Activated CD4-positive, CD25-positive, alpha-beta regulatory T cell treated with anti-CD3 and anti-CD28 coated beads, Interleukin-2, amount 50 U/mL, for 16 hours (primary cell): ENCODE measurements at regions not wholly inside any gene's neighbourhood (a gene's known extent, or its start where the extent isn't known, plus 50 kb on each side); places are given as distances from the start of the nearest gene placed in this dataset.
A peak's percentile ranks its signal among the peaks of the same experiment; 100 is the strongest.
"Not testable (repeated sequence)": the region's sequence is repeated elsewhere in the genome, so short reads cannot be mapped to it uniquely, and the experiment has no call there.

Experiments
- DNase-seq: peaks from one replicate; pipeline ENCODE4 v3.0.0-alpha.2; 2020; ENCODE audit warnings: low read depth, low spot score

- no peak for DNase-seq
These were observed 76.8 kb downstream of the ZFP36L2 start for GRCh38 chr2:43149482-43150107.

DNA sequence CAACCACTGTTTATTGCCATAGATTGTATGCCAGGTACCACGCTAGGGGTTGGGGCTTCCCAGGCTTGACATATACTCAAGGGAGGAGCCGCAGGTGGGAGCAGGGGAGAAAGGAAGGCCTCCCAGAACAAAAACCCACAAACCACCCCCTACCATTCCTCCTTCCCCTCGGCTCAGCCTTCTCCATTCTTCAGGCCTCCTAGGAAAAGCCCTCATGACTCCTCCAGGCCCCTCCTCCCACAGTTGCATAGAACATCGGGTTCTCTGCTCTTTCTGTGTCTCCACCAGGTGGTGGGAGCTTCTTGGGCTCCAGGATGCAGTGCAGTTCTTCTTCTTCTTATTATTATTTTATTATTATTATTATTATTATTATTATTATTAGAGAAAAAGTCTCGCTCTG is 80.3 kb downstream of the ZFP36L2 start:
- no peak for DNase-seq

DNA sequence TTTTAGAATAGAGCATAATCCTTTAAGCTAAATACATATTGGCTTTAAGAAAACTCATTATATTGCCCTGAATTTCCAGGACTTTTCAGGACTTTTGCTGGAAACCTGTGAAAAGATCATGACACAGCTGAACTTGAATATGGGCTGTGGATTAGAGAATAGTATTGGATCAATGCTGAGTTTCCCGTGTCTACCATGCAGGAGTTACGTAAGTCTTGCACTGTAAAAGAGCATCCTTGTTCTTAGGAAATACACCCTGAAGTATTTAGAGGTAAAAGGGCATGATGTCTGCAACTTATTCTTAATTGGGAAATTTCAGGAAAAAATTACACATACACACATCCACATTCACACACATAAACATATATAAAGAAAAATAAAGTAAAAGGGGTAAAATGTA is 82.1 kb downstream of the ZFP36L2 start:
- no peak for DNase-seq

DNA sequence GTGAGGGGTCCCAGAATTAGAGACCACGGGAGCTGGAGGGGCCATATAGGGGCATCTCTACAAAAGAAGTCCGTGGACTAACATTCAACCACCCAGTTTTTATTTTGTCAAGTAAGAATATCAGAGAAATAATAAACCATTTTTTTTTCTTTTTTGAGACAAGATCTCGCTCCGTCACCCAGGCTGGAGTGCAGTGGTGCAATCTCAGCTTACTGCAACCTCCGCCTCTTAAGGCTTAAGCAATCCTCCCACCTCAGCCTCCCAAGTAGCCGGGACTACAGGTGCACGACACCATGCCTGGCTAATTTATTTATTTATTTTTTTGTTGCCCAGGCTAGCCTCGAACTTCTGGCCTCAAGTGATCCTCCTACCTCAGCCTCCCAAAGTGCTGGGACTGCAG is 82.7 kb downstream of the ZFP36L2 start:
- no peak for DNase-seq

GRCh38 chr2:43142921-43143438 is 83.4 kb downstream of the ZFP36L2 start:
- DNase-seq = no peak

GRCh38 chr2:43141636-43142151 is 84.7 kb downstream of the ZFP36L2 start:
- DNase-seq = not testable (repeated sequence)

- no peak for DNase-seq
These were observed 86.3 kb downstream of the ZFP36L2 start for GRCh38 chr2:43139996-43140621.

- no peak for DNase-seq
These were observed 86.9 kb downstream of the ZFP36L2 start for GRCh38 chr2:43139501-43139900.

DNA sequence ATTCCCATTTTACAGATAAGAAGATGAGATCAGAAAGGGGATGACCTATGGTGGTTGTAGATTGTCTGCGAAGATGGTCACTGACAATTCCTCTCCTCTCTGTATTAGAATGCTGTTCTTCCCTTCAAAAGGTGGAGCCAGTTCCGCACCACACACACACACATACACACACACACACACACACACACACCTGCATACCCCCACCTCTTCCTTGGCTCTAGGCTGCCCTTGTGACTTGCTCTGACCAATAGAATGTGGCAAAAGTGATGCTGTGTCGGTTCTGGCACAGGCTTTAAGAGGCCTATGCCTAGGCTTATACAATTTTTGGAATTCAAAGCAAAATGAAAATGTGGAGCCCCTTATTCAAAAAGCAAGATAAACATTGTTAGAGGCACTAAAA is 88.0 kb downstream of the ZFP36L2 start:
- no peak for DNase-seq

GRCh38 chr2:43136876-43137275 is 89.5 kb downstream of the ZFP36L2 start:
- DNase-seq = peak; percentile 56

- DNase-seq = no peak
These were observed 90.2 kb downstream of the ZFP36L2 start for GRCh38 chr2:43136011-43136799.

- DNase-seq = no peak
These were observed 90.8 kb downstream of the ZFP36L2 start for GRCh38 chr2:43135583-43135982.

- no peak for DNase-seq
These were observed 91.9 kb downstream of the ZFP36L2 start for GRCh38 chr2:43134571-43134889.

DNA sequence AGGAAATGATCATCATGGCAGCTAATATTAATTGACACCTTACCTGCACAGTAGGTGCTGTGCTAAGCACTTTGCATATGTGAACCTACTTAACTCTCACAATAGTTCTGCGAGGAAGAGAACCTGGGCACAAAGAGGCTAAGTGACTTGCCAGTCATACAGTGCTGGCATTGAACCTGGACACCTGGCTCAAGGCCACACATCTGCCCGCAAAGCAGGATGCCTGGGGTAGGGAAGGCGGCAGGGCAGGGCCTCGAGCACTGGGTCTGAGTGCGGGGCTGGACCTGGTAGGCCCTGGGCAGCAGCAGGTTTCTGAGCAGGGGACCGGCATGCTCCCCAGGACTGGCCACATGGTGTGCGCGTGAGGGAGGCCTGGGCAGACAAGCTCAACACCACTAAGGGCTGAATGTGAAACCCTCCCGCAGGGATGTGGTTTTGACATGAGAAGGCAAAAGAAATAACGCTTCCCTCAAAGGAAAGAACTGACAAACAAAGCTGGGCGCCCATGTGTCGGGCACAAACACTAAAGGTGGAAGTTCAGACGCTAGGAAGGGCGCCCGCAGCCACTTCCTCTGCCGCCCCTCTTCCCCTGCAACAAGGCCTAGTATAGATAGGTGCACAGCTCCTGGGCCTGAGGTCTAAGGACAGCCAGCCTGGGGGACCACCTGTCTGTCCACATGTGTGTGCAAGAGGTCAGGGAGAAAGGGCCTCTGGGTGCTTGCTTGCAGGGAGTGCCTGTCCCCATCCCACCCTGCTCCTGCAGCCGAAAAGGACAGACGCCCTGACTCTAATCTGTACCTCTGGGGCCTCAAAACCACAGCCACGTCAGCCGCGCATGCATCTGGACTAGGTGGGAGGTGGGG is 92.5 kb downstream of the ZFP36L2 start:
- peak; percentile 41 for DNase-seq

DNA sequence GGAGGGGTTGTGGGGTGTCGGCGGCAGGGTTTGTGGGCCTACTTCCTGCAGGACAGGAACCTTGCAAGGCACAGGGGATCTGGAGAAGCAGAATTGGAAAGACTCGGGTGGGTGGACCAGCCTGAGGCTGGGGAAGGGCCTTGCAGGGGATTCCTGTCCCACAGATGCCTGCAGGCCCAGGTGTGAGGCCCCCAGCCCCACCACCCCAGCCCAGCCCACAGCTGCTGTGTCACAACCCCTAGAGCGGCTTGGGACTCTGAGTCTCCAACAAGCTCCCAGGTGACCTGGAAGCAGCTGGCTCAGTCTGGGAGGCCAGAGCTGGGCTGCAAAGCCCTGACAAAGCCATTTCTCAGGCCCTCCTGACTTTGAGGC is 93.1 kb downstream of the ZFP36L2 start:
- no peak for DNase-seq

DNA sequence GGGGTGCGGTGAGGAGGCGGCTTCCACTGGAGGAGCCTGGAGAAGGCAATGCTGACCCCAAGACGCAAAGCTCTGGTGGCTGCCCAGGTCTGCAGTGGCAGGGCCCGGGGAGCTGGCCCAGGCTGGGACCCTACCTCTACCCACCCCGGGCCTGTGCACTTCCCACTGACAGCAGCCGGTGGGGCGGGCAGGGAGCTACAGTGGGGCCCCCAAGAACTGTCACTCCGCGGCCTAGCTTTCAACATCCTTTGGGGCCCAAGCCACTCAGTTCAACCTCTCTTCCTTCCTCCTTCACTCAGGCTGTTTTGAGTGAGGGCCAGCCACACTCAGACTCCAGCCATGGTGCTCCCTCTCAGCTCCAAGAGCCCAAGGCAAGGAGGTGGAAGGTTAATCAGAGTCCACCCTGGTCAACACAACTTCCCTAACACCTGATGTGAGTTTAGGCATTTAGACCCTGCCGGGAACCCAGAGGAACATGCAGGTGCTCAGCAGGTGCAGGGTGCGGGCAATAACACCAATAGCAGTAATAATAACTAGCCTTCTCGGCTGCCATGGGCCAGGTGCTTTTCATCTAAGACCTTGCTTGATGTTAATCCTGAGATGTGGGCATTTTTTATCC is 93.6 kb downstream of the ZFP36L2 start:
- DNase-seq = no peak

GRCh38 chr2:43131890-43132682 is 94.3 kb downstream of the ZFP36L2 start:
- no peak for DNase-seq

GRCh38 chr2:43131051-43131889 is 95.1 kb downstream of the ZFP36L2 start:
- peak; percentile 37 for DNase-seq

GRCh38 chr2:43130548-43130875 is 95.9 kb downstream of the ZFP36L2 start:
- no peak for DNase-seq
